ENCODE measurements at regions not wholly inside any gene's neighbourhood (a gene's known extent, or its start where the extent isn't known, plus 50 kb on each side); places are given as distances from the start of the nearest gene placed in this dataset.

DNA sequence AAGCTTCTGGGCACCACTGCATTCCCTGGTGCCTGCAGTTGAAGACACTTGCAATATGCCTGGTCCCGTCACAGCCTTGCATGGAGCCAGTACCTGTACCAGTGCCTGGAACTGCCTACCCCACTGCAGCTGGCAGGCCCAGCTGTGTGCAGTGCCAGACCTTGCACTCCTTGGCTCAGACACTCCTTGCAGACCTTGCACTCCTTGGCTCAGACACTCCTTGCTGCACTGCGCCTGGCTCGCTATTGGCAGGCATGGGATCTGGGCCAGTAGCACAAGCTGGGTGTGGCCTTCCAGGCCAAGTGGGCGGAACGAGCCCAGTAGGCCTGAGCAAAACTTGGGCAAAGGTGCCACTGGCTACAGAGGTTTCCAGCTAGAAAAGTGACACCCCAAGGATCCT is 1189.1 kb downstream of the GRIK2 start:
- Histone ChIP-seq H3K9me3 (no peaks in the 10 kb centered on the region), H2AFZ (ENCODE audit: low read depth) (no peak overlapping the region), H3K9me2 (no peaks in the 10 kb centered on the region), H4K20me1 (ENCODE audit: insufficient read depth) (no peaks in the 10 kb centered on the region), H3K4me3 (ENCODE audit: low read depth in 2 of 2, low read length in 1 of 2) (no peak overlapping the region), H3K79me2 (ENCODE audit: insufficient read depth) (no peaks in the 10 kb centered on the region), H3K4me1 (ENCODE audit: control insufficient read depth in 1 of 2, insufficient read depth in 2 of 2, low read depth in 1 of 2, low read length in 1 of 2) (no peaks in the 10 kb centered on the region), H3K4me2 (no peak overlapping the region), H3K9ac (no peak overlapping the region), H3K27ac (ENCODE audit: low read depth in 2 of 2, low read length in 1 of 2) (no peak overlapping the region), H3F3A (replicated peaks; ENCODE audit: insufficient read depth) (no peaks in the 10 kb centered on the region), H3K36me3 (replicated peaks in 1 of 2; ENCODE audit: control insufficient read depth in 1 of 2, insufficient read depth in 2 of 2, low read length in 1 of 2) (no peaks in the 10 kb centered on the region), H3K27me3 (ENCODE audit: insufficient read depth) (no peaks in the 10 kb centered on the region)
- no peak for DNase-seq
- WGBS (ENCODE audit: low lambda C conversion rate), result 29% methylated on average over 2 of the region's 5 CpGs
- TF ChIP-seq POLR2AphosphoS5 (IDR thresholded peaks at IDR 0.05; ENCODE audit: low read depth, low read length) (no peak), GABPA (IDR thresholded peaks at IDR 0.05; ENCODE audit: low read depth) (no peak), FOSL2 (IDR thresholded peaks at IDR 0.05; ENCODE audit: borderline replicate concordance, low read depth) (no peak), RXRA (IDR thresholded peaks at IDR 0.05; ENCODE audit: borderline replicate concordance, low read depth) (no peak), GATA2 (CRISPR knock-in tag; IDR thresholded peaks at IDR 0.05) (no peak), JUND (IDR thresholded peaks at IDR 0.05) (no peak), TEAD4 (IDR thresholded peaks at IDR 0.05; ENCODE audit: borderline replicate concordance, insufficient read depth) (no peak), SMC3 (IDR thresholded peaks at IDR 0.05; ENCODE audit: low read depth, low read length) (no peak)
- TF ChIP-seq, protein P1, sequence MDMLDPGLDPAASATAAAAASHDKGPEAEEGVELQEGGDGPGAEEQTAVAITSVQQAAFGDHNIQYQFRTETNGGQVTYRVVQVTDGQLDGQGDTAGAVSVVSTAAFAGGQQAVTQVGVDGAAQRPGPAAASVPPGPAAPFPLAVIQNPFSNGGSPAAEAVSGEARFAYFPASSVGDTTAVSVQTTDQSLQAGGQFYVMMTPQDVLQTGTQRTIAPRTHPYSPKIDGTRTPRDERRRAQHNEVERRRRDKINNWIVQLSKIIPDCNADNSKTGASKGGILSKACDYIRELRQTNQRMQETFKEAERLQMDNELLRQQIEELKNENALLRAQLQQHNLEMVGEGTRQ (IDR thresholded peaks at IDR 0.05; ENCODE audit: borderline replicate concordance, low read depth, low read length), result no peak
- POLR2A ChIA-PET, result no interaction called here
- CTCF ChIA-PET, result no interaction called here

DNA sequence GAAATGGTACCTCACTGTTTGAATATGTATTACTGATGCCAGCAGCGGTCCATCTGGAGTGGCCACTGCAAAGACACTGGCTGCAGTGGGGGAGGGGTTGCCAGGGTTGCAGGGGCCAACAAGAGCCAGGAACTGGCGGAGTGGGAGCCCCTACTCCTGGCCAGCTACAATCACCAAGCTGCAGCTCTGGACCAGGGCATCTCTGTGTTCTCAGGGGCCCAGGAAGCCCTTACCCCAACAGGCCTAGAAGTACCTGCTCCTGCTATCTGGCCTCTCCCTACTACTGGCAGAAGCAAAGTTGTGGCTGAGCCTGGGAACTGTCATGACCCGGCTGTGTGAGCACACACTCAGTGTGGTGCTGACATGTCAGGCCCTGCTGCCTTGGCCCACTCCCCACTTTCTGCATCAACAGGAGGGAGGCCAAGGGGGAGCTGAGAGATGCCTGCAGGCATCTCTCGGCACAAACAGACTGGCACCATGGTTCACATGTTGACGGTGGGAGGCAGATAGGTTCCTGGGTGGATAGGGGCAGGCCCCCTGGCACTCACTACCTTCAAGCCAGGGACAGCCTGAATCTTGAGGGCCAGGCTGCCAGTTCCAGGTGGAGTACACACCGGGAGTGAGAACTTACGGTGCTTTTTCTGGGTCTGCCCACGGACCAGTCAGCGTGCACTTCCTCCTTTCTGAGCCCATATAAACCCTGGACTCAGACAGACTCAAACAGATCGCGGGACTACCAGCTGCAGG is 1188.0 kb downstream of the GRIK2 start:
- H3K4me1 ChIP-seq (ENCODE audit: control insufficient read depth in 1 of 2, insufficient read depth in 2 of 2, low read depth in 1 of 2, low read length in 1 of 2), result no peaks in the 10 kb centered on the region
- CTCF ChIA-PET, result no interaction called here

More for the DNA sequence above, 1188.0 kb downstream of the GRIK2 start:
- WGBS (ENCODE audit: low lambda C conversion rate), result 40% methylated on average over 4 of the region's 11 CpGs
- no peaks in the 10 kb centered on the region for H4K20me1 ChIP-seq (ENCODE audit: insufficient read depth)
- no peak overlapping the region for H3K4me3 ChIP-seq (ENCODE audit: low read depth in 2 of 2, low read length in 1 of 2)
- no peaks in the 10 kb centered on the region for H3K9me2 ChIP-seq
- no peaks in the 10 kb centered on the region for H3F3A ChIP-seq (replicated peaks; ENCODE audit: insufficient read depth)
- no peaks in the 10 kb centered on the region for H3K36me3 ChIP-seq (replicated peaks in 1 of 2; ENCODE audit: control insufficient read depth in 1 of 2, insufficient read depth in 2 of 2, low read length in 1 of 2)
- H3K27ac ChIP-seq (ENCODE audit: low read depth in 2 of 2, low read length in 1 of 2), result no peak overlapping the region
- H3K4me2 ChIP-seq, result no peak overlapping the region
- H2AFZ ChIP-seq (ENCODE audit: low read depth), result no peak overlapping the region
- no peak for TF ChIP-seq ELF1 (IDR thresholded peaks at IDR 0.05)
- TF ChIP-seq, protein P2, sequence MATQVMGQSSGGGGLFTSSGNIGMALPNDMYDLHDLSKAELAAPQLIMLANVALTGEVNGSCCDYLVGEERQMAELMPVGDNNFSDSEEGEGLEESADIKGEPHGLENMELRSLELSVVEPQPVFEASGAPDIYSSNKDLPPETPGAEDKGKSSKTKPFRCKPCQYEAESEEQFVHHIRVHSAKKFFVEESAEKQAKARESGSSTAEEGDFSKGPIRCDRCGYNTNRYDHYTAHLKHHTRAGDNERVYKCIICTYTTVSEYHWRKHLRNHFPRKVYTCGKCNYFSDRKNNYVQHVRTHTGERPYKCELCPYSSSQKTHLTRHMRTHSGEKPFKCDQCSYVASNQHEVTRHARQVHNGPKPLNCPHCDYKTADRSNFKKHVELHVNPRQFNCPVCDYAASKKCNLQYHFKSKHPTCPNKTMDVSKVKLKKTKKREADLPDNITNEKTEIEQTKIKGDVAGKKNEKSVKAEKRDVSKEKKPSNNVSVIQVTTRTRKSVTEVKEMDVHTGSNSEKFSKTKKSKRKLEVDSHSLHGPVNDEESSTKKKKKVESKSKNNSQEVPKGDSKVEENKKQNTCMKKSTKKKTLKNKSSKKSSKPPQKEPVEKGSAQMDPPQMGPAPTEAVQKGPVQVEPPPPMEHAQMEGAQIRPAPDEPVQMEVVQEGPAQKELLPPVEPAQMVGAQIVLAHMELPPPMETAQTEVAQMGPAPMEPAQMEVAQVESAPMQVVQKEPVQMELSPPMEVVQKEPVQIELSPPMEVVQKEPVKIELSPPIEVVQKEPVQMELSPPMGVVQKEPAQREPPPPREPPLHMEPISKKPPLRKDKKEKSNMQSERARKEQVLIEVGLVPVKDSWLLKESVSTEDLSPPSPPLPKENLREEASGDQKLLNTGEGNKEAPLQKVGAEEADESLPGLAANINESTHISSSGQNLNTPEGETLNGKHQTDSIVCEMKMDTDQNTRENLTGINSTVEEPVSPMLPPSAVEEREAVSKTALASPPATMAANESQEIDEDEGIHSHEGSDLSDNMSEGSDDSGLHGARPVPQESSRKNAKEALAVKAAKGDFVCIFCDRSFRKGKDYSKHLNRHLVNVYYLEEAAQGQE (IDR thresholded peaks at IDR 0.05; ENCODE audit: low read depth, low read length), result no peak
- TF ChIP-seq, protein P3, sequence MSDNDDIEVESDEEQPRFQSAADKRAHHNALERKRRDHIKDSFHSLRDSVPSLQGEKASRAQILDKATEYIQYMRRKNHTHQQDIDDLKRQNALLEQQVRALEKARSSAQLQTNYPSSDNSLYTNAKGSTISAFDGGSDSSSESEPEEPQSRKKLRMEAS (IDR thresholded peaks at IDR 0.05; ENCODE audit: low read depth), result no peak
- TF ChIP-seq RCOR1 (IDR thresholded peaks at IDR 0.05; ENCODE audit: low read length), result no peak
- no peak for TF ChIP-seq TEAD4 (IDR thresholded peaks at IDR 0.05; ENCODE audit: borderline replicate concordance, insufficient read depth)
- TF ChIP-seq, protein P4, sequence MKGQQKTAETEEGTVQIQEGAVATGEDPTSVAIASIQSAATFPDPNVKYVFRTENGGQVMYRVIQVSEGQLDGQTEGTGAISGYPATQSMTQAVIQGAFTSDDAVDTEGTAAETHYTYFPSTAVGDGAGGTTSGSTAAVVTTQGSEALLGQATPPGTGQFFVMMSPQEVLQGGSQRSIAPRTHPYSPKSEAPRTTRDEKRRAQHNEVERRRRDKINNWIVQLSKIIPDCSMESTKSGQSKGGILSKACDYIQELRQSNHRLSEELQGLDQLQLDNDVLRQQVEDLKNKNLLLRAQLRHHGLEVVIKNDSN (IDR thresholded peaks at IDR 0.05; ENCODE audit: borderline replicate concordance, low read depth), result no peak
- TF ChIP-seq GATA2 (CRISPR knock-in tag; IDR thresholded peaks at IDR 0.05), result no peak
- TF ChIP-seq, protein P5, sequence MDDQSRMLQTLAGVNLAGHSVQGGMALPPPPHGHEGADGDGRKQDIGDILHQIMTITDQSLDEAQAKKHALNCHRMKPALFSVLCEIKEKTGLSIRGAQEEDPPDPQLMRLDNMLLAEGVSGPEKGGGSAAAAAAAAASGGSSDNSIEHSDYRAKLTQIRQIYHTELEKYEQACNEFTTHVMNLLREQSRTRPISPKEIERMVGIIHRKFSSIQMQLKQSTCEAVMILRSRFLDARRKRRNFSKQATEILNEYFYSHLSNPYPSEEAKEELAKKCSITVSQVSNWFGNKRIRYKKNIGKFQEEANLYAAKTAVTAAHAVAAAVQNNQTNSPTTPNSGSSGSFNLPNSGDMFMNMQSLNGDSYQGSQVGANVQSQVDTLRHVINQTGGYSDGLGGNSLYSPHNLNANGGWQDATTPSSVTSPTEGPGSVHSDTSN (IDR thresholded peaks at IDR 0.05), result no peak
- TF ChIP-seq MXI1 (IDR thresholded peaks at IDR 0.05; ENCODE audit: low read depth, low read length), result no peak
- no peak for TF ChIP-seq FOSL2 (IDR thresholded peaks at IDR 0.05; ENCODE audit: borderline replicate concordance, low read depth)
- no peak for TF ChIP-seq EP300 (IDR thresholded peaks at IDR 0.05; ENCODE audit: borderline replicate concordance in 1 of 2, low read depth in 1 of 2, low read length in 1 of 2)
- no peak for TF ChIP-seq RXRA (IDR thresholded peaks at IDR 0.05; ENCODE audit: borderline replicate concordance, low read depth)
- TF ChIP-seq FOXJ3 (CRISPR knock-in tag; IDR thresholded peaks at IDR 0.05), result no peak
- TF ChIP-seq MEF2A (IDR thresholded peaks at IDR 0.05; ENCODE audit: borderline replicate concordance, low read depth), result no peak
- TF ChIP-seq, protein P1 (IDR thresholded peaks at IDR 0.05; ENCODE audit: borderline replicate concordance, low read depth, low read length), result no peak
- no peaks in the 10 kb centered on the region for H3K9me3 ChIP-seq
- H3K27me3 ChIP-seq (ENCODE audit: insufficient read depth), result no peaks in the 10 kb centered on the region
- no peak for DNase-seq
- H3K9ac ChIP-seq, result no peak overlapping the region
- H3K79me2 ChIP-seq (ENCODE audit: insufficient read depth), result no peaks in the 10 kb centered on the region
- POLR2A ChIA-PET, result no interaction called here
